GM18870 (cell line): ENCODE measurements at regions not wholly inside any gene's neighbourhood (a gene's known extent, or its start where the extent isn't known, plus 50 kb on each side); places are given as distances from the start of the nearest gene placed in this dataset.

Experiments
- ATAC-seq: cut with Tn5 transposase; IDR thresholded peaks from one replicate; pipeline ENCODE4 v1.9.1; 2021; ENCODE audit warnings: moderate library complexity; ENCODE audit not compliant: unreplicated experiment

DNA sequence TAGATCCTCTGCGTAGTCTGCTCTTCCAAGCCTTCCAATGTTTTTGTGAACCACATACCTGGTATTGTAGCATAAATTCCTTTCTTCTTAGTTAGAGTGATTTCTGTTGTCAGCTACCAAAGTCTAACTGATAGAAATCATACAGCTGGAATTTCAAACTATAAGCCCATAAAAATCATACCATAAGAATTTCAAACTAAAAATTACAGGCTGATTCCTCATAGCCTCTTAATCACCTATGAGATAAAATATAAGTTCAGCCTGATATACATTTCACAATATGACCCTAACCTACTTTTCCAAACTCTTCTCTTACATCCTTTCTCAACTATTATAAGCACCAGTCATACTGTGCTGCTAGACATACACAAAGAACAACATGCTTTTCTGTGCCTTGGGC, 64.8 kb downstream of the PTHLH start:
- ATAC-seq: no peak

DNA sequence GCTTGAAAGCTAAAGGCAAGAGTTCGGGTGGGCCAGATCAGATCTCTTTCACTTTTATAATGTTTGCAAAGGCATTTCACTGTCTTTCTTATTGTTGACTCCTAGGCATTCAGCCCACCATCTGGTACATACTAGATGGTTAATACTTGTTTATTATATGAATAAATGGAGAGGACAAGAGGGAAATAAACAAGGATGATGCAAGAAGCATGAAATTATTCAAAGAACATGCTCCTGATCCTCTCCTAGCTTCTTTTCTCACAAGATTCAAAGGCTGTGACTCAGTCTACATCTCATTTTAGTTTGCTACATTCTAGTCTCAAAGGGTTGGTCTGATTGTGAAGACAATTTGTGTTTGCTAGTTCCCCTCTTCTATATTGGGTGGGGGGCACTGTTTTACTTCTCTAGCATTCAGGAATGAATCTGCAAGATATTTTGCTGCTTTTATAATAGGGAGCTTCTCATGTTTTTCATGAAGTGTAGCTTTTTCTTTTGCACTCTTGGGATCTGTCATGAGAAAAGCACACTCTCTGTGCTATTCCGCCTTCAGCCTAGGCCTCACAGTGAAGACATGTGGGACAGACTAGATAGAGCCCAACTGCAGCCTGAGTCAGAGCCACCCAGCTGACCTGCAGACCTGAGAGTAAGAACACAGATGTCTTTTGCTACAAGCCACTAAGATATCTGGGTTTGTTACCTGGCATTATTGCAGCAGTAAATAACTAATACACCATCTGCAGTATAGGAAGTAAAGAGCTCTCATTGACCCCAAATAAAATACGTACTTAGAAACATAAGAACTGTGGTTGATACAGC, 65.7 kb downstream of the PTHLH start:
- no peak for ATAC-seq

GRCh38 chr12:27906127-27906500, 66.4 kb downstream of the PTHLH start:
- no peak for ATAC-seq

- ATAC-seq: no peak
Measured at GRCh38 chr12:27905285-27906126, 67.0 kb downstream of the PTHLH start.

GRCh38 chr12:27902651-27903050, 69.9 kb downstream of the PTHLH start:
- ATAC-seq: no peak

DNA sequence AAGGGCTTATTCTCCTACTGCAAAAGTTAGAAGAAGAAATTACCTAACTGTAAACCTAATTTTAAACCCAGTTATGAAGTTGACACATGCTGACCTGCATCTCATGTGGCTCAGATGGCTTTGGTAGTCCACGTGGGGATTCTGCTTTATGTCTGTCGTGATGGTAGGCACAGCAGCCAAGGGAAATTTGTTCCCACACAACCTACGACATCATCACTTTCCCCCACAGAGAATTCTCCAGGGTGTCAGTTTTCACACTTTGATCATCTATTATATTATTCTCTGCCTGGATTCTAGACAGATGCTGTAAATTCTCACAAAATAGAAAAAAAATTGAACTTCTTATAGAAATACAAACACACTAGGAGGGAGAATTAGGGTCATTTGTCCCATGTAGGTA, 70.6 kb downstream of the PTHLH start:
- ATAC-seq: no peak

GRCh38 chr12:27900920-27901879, 71.3 kb downstream of the PTHLH start:
- ATAC-seq: peak; percentile 71

- no peak for ATAC-seq
Measured at GRCh38 chr12:27899151-27899661, 73.3 kb downstream of the PTHLH start.

- no peak for ATAC-seq
Measured at GRCh38 chr12:27898022-27898421, 74.5 kb downstream of the PTHLH start.

GRCh38 chr12:27896419-27896990, 76.0 kb downstream of the PTHLH start:
- ATAC-seq: no peak

DNA sequence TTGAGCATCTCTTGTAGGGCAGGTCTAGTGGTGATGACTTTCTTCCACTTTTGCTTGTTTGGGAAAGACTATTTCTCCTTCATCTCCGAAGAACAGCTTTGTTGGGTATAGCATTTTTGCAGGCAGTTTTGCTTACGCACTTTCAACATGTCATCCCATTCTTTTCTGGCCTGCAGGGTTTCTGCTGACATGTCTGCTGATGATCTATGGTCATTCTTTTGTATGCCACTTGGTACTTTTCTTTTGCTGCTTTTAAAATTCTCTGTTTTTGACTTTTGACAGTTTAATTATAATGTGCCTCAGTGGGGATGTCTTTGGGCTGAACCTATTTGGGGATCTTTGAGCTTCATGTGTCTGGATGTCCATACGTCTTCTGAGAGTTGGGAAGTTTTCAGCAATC, 78.2 kb downstream of the PTHLH start:
- ATAC-seq: no peak

DNA sequence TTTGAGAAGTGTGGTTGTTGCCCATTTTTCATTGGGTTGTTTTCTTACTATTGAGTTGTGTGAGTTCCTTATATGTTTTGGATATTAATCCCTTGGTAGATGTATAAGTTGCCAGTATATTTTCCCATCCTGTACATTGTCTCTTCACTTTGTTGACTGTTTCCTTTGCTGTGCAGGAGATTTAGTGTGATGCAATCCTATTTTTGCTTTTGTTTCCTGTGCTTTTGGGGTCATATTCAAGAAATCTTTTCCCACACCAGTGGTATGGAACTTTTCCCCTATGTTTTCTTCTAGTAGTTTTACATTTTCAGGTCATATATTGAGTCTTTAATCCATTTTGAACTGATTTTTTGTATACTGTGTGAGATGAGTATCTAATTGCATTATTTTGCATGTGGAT, 92.8 kb downstream of the PTHLH start:
- ATAC-seq: no peak

GRCh38 chr12:27875677-27876076, 95.6 kb upstream of the MANSC4 start:
- no peak for ATAC-seq

GRCh38 chr12:27873010-27873409, 93.0 kb upstream of the MANSC4 start:
- no peak for ATAC-seq

DNA sequence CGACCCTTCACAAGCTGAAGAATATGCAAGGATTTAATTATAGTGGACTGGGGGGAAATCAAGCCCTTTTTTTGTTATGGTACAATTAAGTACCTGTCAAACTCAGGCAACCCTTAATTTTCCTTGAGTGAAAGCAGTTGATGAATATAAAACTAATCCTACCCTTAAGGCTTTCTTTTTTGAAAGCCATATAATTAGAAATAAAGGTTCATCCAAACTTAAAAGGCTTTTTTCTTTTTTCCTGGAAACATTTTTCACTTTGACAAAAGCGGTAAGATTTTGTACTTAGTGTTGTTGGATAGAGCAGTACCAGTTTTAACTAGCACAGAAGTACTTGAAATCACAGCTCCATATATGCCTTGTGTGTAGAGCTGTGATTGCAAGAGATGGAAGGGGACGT, 91.9 kb upstream of the MANSC4 start:
- no peak for ATAC-seq

- ATAC-seq: no peak
Measured at GRCh38 chr12:27870939-27871338, 90.9 kb upstream of the MANSC4 start.

- no peak for ATAC-seq
Measured at GRCh38 chr12:27869567-27869966, 89.5 kb upstream of the MANSC4 start.

DNA sequence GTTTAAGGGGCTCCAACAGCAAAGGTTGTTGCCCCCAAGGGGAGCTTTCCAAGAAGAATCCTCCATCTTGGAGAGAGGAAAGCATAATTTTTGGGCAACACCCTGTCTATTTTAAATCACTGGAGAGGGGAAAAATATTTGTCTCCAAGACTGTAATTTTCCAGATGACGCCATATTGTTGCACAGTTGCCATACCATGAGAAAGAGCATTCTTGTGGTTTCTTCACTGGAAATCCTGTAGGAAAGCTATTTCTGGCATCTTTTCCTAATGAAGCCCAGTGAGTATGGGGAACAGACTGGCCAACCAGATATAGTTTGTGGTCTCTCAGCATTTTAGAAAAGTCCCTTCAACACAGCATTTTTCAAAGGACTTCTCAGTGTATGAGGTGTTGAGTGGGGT, 88.1 kb upstream of the MANSC4 start:
- no peak for ATAC-seq

GRCh38 chr12:27866373-27867101, 86.5 kb upstream of the MANSC4 start:
- ATAC-seq: no peak

- ATAC-seq: no peak
Measured at GRCh38 chr12:27865421-27865820, 85.4 kb upstream of the MANSC4 start.
